ENCODE measurements at regions not wholly inside any gene's neighbourhood (a gene's known extent, or its start where the extent isn't known, plus 50 kb on each side); places are given as distances from the start of the nearest gene placed in this dataset.

GRCh38 chr3:102193255-102193654, 241.6 kb upstream of the ZPLD1 start:
- Histone ChIP-seq H2BK12ac (ENCODE audit: low read length in 2 of 2) (no peak overlapping the region), H3K9ac (ENCODE audit: low read length) (no peak overlapping the region), H3K4ac (ENCODE audit: low read depth in 1 of 2, low read length in 2 of 2) (no peak overlapping the region), H3K79me1 (replicated peaks; ENCODE audit: low read length, poor library complexity, severe bottlenecking) (no peaks in the 10 kb centered on the region), H4K91ac (ENCODE audit: low read length) (no peak overlapping the region), H3K9me3 (ENCODE audit: control insufficient read depth, low read length) (no peaks in the 10 kb centered on the region), H3K36me3 (ENCODE audit: control insufficient read depth in 1 of 2, insufficient read depth in 2 of 2, low read depth in 1 of 2, low read length in 2 of 2) (no peaks in the 10 kb centered on the region), H3K18ac (ENCODE audit: low read depth in 1 of 2, low read length in 2 of 2) (no peak overlapping the region), H2AK5ac (ENCODE audit: low read length, severe bottlenecking) (peak overlapping the region; percentile 80), H3K4me2 (ENCODE audit: low read length, poor library complexity, severe bottlenecking) (no peak overlapping the region), H3K4me1 (ENCODE audit: control insufficient read depth, insufficient read depth, low read depth, low read length) (peaks cover 8% of the 10 kb centered on the region), H4K8ac (ENCODE audit: low read length) (no peak overlapping the region), H2BK120ac (ENCODE audit: low read depth, low read length) (no peak overlapping the region), H3K4me3 (ENCODE audit: insufficient read depth in 1 of 2, low read depth in 1 of 2, low read length in 2 of 2) (no peak overlapping the region), H3K27ac (ENCODE audit: low read length, poor library complexity, severe bottlenecking) (no peak overlapping the region), H3K23ac (ENCODE audit: low read length in 2 of 2) (no peak overlapping the region), H3K14ac (ENCODE audit: low read length in 2 of 2) (no peak overlapping the region), H3K27me3 (ENCODE audit: control insufficient read depth in 1 of 2, insufficient read depth in 1 of 2, low read length in 2 of 2) (no peaks in the 10 kb centered on the region), H2AFZ (ENCODE audit: low read depth, low read length) (no peak overlapping the region), H2BK15ac (ENCODE audit: low read depth, poor library complexity, severe bottlenecking) (no peak overlapping the region), H2BK5ac (ENCODE audit: low read depth, low read length, poor library complexity, severe bottlenecking) (no peak overlapping the region)
- no CpG with 5 or more reads among the region's 1 CpG for WGBS
- DNase-seq, result no peak

- Histone ChIP-seq H3K4me3 (ENCODE audit: insufficient read depth in 1 of 2, low read depth in 1 of 2, low read length in 2 of 2) (no peak overlapping the region), H2BK5ac (ENCODE audit: low read depth, low read length, poor library complexity, severe bottlenecking) (peak overlapping the region; percentile 46), H2AK5ac (ENCODE audit: low read length, severe bottlenecking) (no peak overlapping the region), H2AFZ (ENCODE audit: low read depth, low read length) (no peak overlapping the region), H2BK120ac (ENCODE audit: low read depth, low read length) (no peak overlapping the region), H4K91ac (ENCODE audit: low read length) (no peak overlapping the region), H3K4ac (ENCODE audit: low read depth in 1 of 2, low read length in 2 of 2) (no peak overlapping the region), H4K8ac (ENCODE audit: low read length) (no peak overlapping the region), H3K4me1 (ENCODE audit: control insufficient read depth, insufficient read depth, low read depth, low read length) (peaks cover 8% of the 10 kb centered on the region), H3K27ac (ENCODE audit: low read length, poor library complexity, severe bottlenecking) (no peak overlapping the region), H2BK12ac (ENCODE audit: low read length in 2 of 2) (no peak overlapping the region), H3K9ac (ENCODE audit: low read length) (no peak overlapping the region), H3K36me3 (ENCODE audit: control insufficient read depth in 1 of 2, insufficient read depth in 2 of 2, low read depth in 1 of 2, low read length in 2 of 2) (no peaks in the 10 kb centered on the region), H3K14ac (ENCODE audit: low read length in 2 of 2) (no peak overlapping the region), H3K9me3 (ENCODE audit: control insufficient read depth, low read length) (no peaks in the 10 kb centered on the region), H3K23ac (ENCODE audit: low read length in 2 of 2) (no peak overlapping the region), H3K4me2 (ENCODE audit: low read length, poor library complexity, severe bottlenecking) (no peak overlapping the region), H2BK15ac (ENCODE audit: low read depth, poor library complexity, severe bottlenecking) (no peak overlapping the region), H3K79me1 (replicated peaks; ENCODE audit: low read length, poor library complexity, severe bottlenecking) (no peaks in the 10 kb centered on the region), H3K18ac (ENCODE audit: low read depth in 1 of 2, low read length in 2 of 2) (no peak overlapping the region), H3K27me3 (ENCODE audit: control insufficient read depth in 1 of 2, insufficient read depth in 1 of 2, low read length in 2 of 2) (no peaks in the 10 kb centered on the region)
- DNase-seq, result no peak
- 86% methylated on average over 5 of the region's 5 CpGs for WGBS
Measured at GRCh38 chr3:102194001-102194400, 240.8 kb upstream of the ZPLD1 start.

GRCh38 chr3:102194760-102195159, 240.1 kb upstream of the ZPLD1 start:
- H3K27me3 ChIP-seq (ENCODE audit: control insufficient read depth in 1 of 2, insufficient read depth in 1 of 2, low read length in 2 of 2), result no peaks in the 10 kb centered on the region
- H3K79me1 ChIP-seq (replicated peaks; ENCODE audit: low read length, poor library complexity, severe bottlenecking), result no peaks in the 10 kb centered on the region
- no peak overlapping the region for H2BK5ac ChIP-seq (ENCODE audit: low read depth, low read length, poor library complexity, severe bottlenecking)
- peaks cover 8% of the 10 kb centered on the region for H3K4me1 ChIP-seq (ENCODE audit: control insufficient read depth, insufficient read depth, low read depth, low read length)
- H3K23ac ChIP-seq (ENCODE audit: low read length in 2 of 2), result no peak overlapping the region
- H3K36me3 ChIP-seq (ENCODE audit: control insufficient read depth in 1 of 2, insufficient read depth in 2 of 2, low read depth in 1 of 2, low read length in 2 of 2), result no peaks in the 10 kb centered on the region
- no peak overlapping the region for H2BK12ac ChIP-seq (ENCODE audit: low read length in 2 of 2)
- H2BK120ac ChIP-seq (ENCODE audit: low read depth, low read length), result no peak overlapping the region
- H3K27ac ChIP-seq (ENCODE audit: low read length, poor library complexity, severe bottlenecking), result no peak overlapping the region
- 100% methylated on average over 1 of the region's 1 CpG for WGBS
- H3K18ac ChIP-seq (ENCODE audit: low read depth in 1 of 2, low read length in 2 of 2), result no peak overlapping the region
- no peak for DNase-seq
- no peak overlapping the region for H4K8ac ChIP-seq (ENCODE audit: low read length)
- H4K91ac ChIP-seq (ENCODE audit: low read length), result no peak overlapping the region
- no peak overlapping the region for H3K4me3 ChIP-seq (ENCODE audit: insufficient read depth in 1 of 2, low read depth in 1 of 2, low read length in 2 of 2)
- no peak overlapping the region for H3K4ac ChIP-seq (ENCODE audit: low read depth in 1 of 2, low read length in 2 of 2)
- H3K9me3 ChIP-seq (ENCODE audit: control insufficient read depth, low read length), result no peaks in the 10 kb centered on the region
- no peak overlapping the region for H3K9ac ChIP-seq (ENCODE audit: low read length)
- H2BK15ac ChIP-seq (ENCODE audit: low read depth, poor library complexity, severe bottlenecking), result no peak overlapping the region
- no peak overlapping the region for H3K14ac ChIP-seq (ENCODE audit: low read length in 2 of 2)
- no peak overlapping the region for H2AK5ac ChIP-seq (ENCODE audit: low read length, severe bottlenecking)
- no peak overlapping the region for H3K4me2 ChIP-seq (ENCODE audit: low read length, poor library complexity, severe bottlenecking)
- H2AFZ ChIP-seq (ENCODE audit: low read depth, low read length), result no peak overlapping the region

- no peaks in the 10 kb centered on the region for H3K36me3 ChIP-seq (ENCODE audit: control insufficient read depth in 1 of 2, insufficient read depth in 2 of 2, low read depth in 1 of 2, low read length in 2 of 2)
- no peak overlapping the region for H3K4ac ChIP-seq (ENCODE audit: low read depth in 1 of 2, low read length in 2 of 2)
- no peak overlapping the region for H3K4me2 ChIP-seq (ENCODE audit: low read length, poor library complexity, severe bottlenecking)
- H3K27me3 ChIP-seq (ENCODE audit: control insufficient read depth in 1 of 2, insufficient read depth in 1 of 2, low read length in 2 of 2), result no peaks in the 10 kb centered on the region
- no peak for DNase-seq
- no peaks in the 10 kb centered on the region for H3K79me1 ChIP-seq (replicated peaks; ENCODE audit: low read length, poor library complexity, severe bottlenecking)
- H3K9me3 ChIP-seq (ENCODE audit: control insufficient read depth, low read length), result no peaks in the 10 kb centered on the region
- no peak overlapping the region for H2AFZ ChIP-seq (ENCODE audit: low read depth, low read length)
- peaks cover 6% of the 10 kb centered on the region for H3K4me1 ChIP-seq (ENCODE audit: control insufficient read depth, insufficient read depth, low read depth, low read length)
- no peak overlapping the region for H2BK12ac ChIP-seq (ENCODE audit: low read length in 2 of 2)
- H3K9ac ChIP-seq (ENCODE audit: low read length), result no peak overlapping the region
- no peak overlapping the region for H2BK15ac ChIP-seq (ENCODE audit: low read depth, poor library complexity, severe bottlenecking)
- no peak overlapping the region for H2BK5ac ChIP-seq (ENCODE audit: low read depth, low read length, poor library complexity, severe bottlenecking)
- H3K18ac ChIP-seq (ENCODE audit: low read depth in 1 of 2, low read length in 2 of 2), result no peak overlapping the region
- H2BK120ac ChIP-seq (ENCODE audit: low read depth, low read length), result no peak overlapping the region
- H3K27ac ChIP-seq (ENCODE audit: low read length, poor library complexity, severe bottlenecking), result no peak overlapping the region
- no peak overlapping the region for H3K14ac ChIP-seq (ENCODE audit: low read length in 2 of 2)
- no peak overlapping the region for H3K4me3 ChIP-seq (ENCODE audit: insufficient read depth in 1 of 2, low read depth in 1 of 2, low read length in 2 of 2)
- no peak overlapping the region for H4K8ac ChIP-seq (ENCODE audit: low read length)
- H4K91ac ChIP-seq (ENCODE audit: low read length), result no peak overlapping the region
- H3K23ac ChIP-seq (ENCODE audit: low read length in 2 of 2), result no peak overlapping the region
- 93% methylated on average over 2 of the region's 5 CpGs for whole genome bisulfite sequencing
- no peak overlapping the region for H2AK5ac ChIP-seq (ENCODE audit: low read length, severe bottlenecking)
Measured at GRCh38 chr3:102195198-102195948, 239.4 kb upstream of the ZPLD1 start.

Data from mesenchymal stem cell (in vitro differentiated cells and primary cell).